ENCODE measurements at regions not wholly inside any gene's neighbourhood (a gene's known extent, or its start where the extent isn't known, plus 50 kb on each side); places are given as distances from the start of the nearest gene placed in this dataset.
A peak's percentile ranks its signal among the peaks of the same experiment; 100 is the strongest.

DNA sequence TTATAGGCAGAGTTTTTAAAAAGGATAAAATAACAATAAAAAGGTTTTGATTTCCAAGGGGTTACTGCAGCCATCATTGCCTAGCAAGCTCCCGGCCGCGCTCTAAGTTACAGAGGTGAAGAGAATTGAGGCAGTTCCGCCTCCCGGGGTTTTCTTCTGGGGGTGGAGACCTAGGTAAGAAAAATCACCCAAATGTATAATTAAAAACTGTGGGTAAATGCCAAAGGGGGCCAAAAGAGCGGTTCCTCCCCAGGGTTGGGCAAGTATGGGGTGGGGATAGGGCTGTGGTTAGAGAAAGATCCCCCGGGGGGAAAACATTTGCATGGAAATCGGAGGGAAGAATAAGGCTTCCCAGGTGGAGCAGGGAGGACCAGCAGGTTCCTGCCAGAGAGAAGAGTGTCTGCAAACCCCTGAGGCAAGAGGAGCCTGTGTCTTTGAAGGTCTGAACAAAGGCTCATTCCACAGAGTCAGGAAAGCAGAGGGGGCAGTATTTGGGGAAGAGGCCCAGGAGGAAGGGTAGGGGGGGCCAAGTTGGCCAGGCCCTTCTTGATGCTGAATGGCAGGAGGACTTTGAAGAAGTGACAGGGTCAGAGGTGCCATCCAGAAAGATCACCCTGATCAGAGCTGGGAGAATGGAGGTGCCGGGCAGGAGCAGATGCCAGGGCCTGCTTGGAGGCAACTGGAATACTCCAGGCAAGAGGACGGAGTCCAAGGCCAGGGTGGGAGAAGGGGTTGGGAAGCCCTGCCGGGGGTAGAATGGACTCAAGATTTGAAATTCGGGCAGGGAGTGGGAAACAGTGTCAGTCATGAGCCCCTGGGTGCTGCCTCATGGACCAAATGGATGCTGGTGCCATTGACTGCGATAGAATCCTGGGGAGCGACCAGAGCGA is 152.9 kb upstream of the RGMA start:
- Mint-ChIP-seq H3K4me1 (ENCODE audit: low read depth) (peaks cover under 1% of the 10 kb centered on the region), H3K27me3 (peaks cover 17% of the 10 kb centered on the region), H3K4me3 (no peak overlapping the region), H3K36me3 (no peaks in the 10 kb centered on the region), H3K9me3 (no peaks in the 10 kb centered on the region), H3K27ac (no peak overlapping the region)
- ChIA-PET CTCF (no interaction called here), POLR2A (no interaction called here)
- DNase-seq = no peak
- intact Hi-C loops (cut with micrococcal nuclease) = no loop called here

DNA sequence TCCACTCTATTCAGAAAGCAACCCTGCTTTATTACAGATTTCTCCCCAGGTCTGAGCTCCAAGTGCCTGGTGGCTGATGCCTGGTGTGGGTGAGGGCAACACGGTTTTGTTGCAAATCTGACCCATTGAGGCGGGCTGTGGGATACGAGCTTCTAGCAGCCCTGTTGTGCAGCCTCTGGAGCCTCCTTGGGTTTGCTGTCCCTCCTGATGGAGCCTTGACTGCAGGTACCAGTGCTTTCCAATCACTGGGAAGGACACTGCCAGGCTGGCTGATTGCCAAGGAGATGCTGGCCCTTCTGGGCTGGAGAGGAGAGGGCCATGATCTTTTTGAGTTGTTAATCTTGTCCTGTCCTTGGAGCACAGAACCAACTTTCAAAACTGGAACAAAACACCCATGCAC is 151.0 kb upstream of the RGMA start:
- CTCF ChIA-PET = no interaction called here
- Mint-ChIP-seq H3K36me3 (no peaks in the 10 kb centered on the region), H3K4me1 (ENCODE audit: low read depth) (peaks cover 4% of the 10 kb centered on the region), H3K27me3 (peaks cover 12% of the 10 kb centered on the region), H3K27ac (no peak overlapping the region), H3K4me3 (no peak overlapping the region), H3K9me3 (no peaks in the 10 kb centered on the region)
- no peak for DNase-seq
- intact Hi-C loops (cut with micrococcal nuclease) = no loop called here
- POLR2A ChIA-PET = no interaction called here

DNA sequence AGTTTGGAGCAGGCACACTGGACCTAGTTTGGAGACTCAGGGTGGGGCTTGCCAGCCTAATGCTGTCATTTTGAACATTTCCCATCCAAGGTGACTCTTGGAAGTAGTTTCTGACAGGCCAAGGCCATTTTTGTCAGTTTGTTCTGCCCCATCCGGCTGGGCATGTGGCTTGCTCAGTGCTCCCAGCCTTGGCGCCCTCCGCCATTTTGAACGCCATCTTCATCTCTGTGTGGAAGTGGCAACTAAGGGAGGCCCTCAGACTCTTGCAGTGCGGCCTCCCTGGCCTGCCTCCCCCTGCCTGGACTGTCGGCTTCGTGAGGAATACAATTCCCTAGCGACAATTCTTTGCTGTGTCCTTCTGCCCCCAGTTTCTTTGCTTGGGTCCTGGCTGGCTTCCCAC is 150.6 kb upstream of the RGMA start:
- ChIA-PET POLR2A (no interaction called here), CTCF (no interaction called here)
- Mint-ChIP-seq H3K27me3 (peaks cover 11% of the 10 kb centered on the region), H3K36me3 (no peaks in the 10 kb centered on the region), H3K4me1 (ENCODE audit: low read depth) (peaks cover 4% of the 10 kb centered on the region), H3K27ac (no peak overlapping the region), H3K4me3 (no peak overlapping the region), H3K9me3 (no peaks in the 10 kb centered on the region)
- intact Hi-C loops (cut with micrococcal nuclease) = no loop called here
- DNase-seq = no peak

DNA sequence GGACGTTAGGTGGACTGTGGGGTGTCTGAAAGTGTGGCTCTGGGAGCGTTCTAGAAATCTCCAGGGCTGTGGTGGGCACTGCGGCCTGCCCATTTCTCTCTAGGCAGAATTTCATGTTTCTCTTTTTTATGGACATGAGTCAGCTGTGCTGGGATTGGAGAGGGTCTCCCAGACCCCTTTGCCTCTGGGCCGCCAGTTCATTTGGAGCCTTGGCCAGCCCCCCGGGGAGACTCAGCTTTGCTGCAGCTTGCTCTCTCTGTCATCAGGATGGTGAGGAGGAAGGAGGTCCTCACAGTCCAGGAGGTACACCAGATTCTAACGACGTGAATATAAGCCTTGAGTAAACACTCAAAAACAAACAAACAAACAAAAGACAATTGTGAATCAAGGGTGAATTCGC is 149.6 kb upstream of the RGMA start:
- peaks cover 12% of the 10 kb centered on the region for H3K27me3 Mint-ChIP-seq
- no peaks in the 10 kb centered on the region for H3K9me3 Mint-ChIP-seq
- ChIA-PET POLR2A (no interaction called here), CTCF (no interaction called here)
- intact Hi-C loops (cut with micrococcal nuclease) = no loop called here
- H3K27ac Mint-ChIP-seq = no peak overlapping the region
- H3K4me3 Mint-ChIP-seq = no peak overlapping the region
- peaks cover 4% of the 10 kb centered on the region for H3K4me1 Mint-ChIP-seq (ENCODE audit: low read depth)
- no peak for DNase-seq
- H3K36me3 Mint-ChIP-seq = no peaks in the 10 kb centered on the region

DNA sequence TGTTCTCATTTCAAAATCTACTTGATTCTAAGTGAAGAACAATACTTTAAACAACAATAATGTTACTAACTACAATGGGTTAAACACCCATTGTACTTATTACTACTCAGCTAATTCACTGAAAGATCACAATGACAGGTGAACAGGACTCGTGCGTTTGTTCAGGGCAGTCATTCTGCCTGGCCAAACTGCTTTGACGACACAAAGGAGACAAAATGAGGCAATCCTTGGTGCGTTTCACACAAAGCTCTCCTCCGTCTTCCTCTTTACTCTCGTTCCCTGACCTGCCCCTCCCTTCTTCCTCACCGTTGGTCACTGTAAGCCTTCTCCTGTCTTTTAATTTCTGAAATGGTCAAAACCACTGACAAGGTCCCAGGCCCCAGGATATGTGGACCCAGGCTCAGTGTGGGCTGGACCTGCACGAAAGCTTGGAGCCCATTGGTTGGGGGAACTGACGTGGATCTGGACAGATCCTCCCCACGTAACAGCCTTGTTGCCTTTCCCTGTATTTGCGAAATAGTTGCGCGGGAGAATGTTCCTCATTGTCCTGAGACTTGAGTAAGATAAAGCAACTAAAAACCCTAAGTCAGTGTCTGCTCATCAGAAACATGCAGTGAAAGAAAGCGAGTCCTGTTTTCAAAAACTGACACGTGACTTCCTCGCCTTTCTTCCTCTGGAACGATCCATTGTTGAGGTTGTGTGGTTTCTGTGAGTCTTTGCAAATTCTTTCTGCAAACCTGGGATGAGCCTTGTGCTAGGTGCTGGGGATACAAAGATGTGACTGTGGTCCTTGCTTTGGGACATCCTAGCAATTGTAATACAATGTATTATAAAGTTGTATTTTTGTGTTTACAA is 147.1 kb upstream of the RGMA start:
- peak overlapping the region; percentile 54 for H3K4me3 Mint-ChIP-seq
- H3K9me3 Mint-ChIP-seq = no peaks in the 10 kb centered on the region
- intact Hi-C loops (cut with micrococcal nuclease) = no loop called here
- H3K4me1 Mint-ChIP-seq (ENCODE audit: low read depth) = peaks cover 4% of the 10 kb centered on the region
- peaks cover 15% of the 10 kb centered on the region for H3K27me3 Mint-ChIP-seq
- no peak overlapping the region for H3K27ac Mint-ChIP-seq
- CTCF ChIA-PET = interaction anchor here (1.0 kb wide), 1 partner anchor 149 kb away, joined by 5 read pairs; no protein-coding TSS in a partner anchor
- no peaks in the 10 kb centered on the region for H3K36me3 Mint-ChIP-seq
- peak; percentile 13 for DNase-seq
- POLR2A ChIA-PET = no interaction called here

DNA sequence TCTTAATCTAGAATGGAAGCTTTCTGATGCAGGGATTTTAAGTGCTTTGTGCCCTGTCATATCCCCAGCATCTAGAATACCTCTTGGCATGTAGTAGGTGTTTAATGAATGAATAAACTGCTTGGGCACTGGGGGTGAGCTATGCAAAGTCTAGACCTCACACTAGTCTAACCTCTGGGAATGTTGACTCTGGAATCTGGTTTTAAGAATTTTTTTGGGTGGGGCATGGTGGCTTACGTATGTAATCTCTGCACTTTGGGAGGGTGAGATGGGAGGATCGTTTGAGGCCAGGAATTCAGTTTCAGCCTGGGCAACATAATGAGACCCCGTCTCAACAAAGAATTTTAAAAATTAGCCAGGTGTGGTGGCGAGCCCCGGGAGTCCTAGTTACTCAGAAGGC is 146.3 kb upstream of the RGMA start:
- CTCF ChIA-PET = no interaction called here
- intact Hi-C loops (cut with micrococcal nuclease) = no loop called here
- Mint-ChIP-seq H3K36me3 (no peaks in the 10 kb centered on the region), H3K4me1 (ENCODE audit: low read depth) (peaks cover 4% of the 10 kb centered on the region), H3K27ac (no peak overlapping the region), H3K9me3 (no peaks in the 10 kb centered on the region), H3K4me3 (no peak overlapping the region), H3K27me3 (peaks cover 19% of the 10 kb centered on the region)
- POLR2A ChIA-PET = no interaction called here
- no peak for DNase-seq

DNA sequence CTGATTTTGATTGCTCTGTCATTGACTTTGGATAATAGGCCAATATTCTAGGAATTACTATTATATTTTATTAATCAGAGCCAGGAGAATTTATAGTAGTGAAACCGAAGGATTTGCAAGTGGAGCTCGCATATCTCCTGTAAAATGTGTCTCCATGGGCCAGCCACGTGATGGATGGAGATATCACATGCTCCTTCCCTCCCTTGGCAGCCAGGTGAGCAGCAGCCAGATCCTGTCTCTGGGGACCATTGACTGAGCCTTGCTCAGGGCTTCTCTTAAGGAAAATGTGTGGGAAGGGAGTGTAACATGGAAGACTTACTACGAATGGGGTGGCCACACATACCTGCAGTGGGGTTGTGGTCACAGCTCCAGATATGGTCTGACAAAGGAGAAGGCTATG is 144.7 kb upstream of the RGMA start:
- POLR2A ChIA-PET = no interaction called here
- Mint-ChIP-seq H3K27ac (no peak overlapping the region), H3K4me1 (ENCODE audit: low read depth) (peaks cover 4% of the 10 kb centered on the region), H3K36me3 (no peaks in the 10 kb centered on the region), H3K4me3 (no peak overlapping the region), H3K9me3 (no peaks in the 10 kb centered on the region), H3K27me3 (peaks cover 20% of the 10 kb centered on the region)
- CTCF ChIA-PET = no interaction called here
- DNase-seq = no peak
- intact Hi-C loops (cut with micrococcal nuclease) = no loop called here

DNA sequence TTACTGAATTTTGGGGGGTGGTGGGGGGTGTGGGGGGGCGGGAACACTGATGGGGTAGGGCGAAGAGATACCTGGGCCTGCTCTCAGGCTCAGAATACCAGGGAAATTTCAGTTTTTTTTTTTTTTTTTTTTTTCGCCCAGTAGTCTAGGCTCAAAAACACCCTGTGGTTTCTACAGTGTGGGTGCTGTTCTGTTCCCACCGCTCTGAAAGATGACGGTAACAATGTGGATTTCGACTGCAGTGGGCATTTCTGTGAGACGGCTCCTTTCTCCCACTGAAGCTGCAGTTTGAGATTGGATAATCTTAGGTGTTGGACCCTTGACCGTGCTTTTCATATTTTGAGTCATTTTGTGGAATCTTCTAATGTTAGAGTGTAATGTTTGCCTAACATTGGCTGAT is 143.8 kb upstream of the RGMA start:
- Mint-ChIP-seq H3K4me1 (ENCODE audit: low read depth) (peaks cover 4% of the 10 kb centered on the region), H3K36me3 (no peaks in the 10 kb centered on the region), H3K9me3 (no peaks in the 10 kb centered on the region), H3K27me3 (peaks cover 18% of the 10 kb centered on the region), H3K27ac (no peak overlapping the region), H3K4me3 (no peak overlapping the region)
- CTCF ChIA-PET = no interaction called here
- intact Hi-C loops (cut with micrococcal nuclease) = no loop called here
- POLR2A ChIA-PET = no interaction called here
- no peak for DNase-seq

DNA sequence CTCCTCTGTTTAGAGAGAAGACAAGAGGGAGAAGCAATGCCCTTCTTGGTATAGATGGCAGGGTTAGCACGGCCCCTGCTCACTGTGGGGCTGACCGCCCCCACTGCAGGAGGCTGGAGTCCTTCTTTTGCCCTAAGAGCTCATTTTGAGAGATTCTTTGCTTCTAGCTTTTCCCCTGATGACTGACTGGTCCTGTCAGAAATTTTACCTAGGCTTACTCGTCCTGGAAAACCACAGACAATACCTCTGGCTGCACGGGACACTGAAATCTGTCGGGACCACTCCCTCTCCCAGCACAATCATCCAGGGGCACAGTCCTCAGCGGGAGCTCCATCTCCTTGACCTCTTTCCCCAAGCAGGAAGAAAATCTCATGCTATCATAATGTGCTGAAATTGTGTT is 143.0 kb upstream of the RGMA start:
- no peaks in the 10 kb centered on the region for H3K36me3 Mint-ChIP-seq
- ChIA-PET POLR2A (no interaction called here), CTCF (interaction anchor here (0.5 to 0.6 kb wide), 2 partner anchors 109 to 957 kb away, joined by 3 read pairs; no protein-coding TSS in a partner anchor)
- DNase-seq = no peak
- intact Hi-C loops (cut with micrococcal nuclease) = no loop called here
- H3K9me3 Mint-ChIP-seq = no peaks in the 10 kb centered on the region
- no peak overlapping the region for H3K27ac Mint-ChIP-seq
- H3K27me3 Mint-ChIP-seq = peaks cover 20% of the 10 kb centered on the region
- no peak overlapping the region for H3K4me3 Mint-ChIP-seq
- peaks cover 4% of the 10 kb centered on the region for H3K4me1 Mint-ChIP-seq (ENCODE audit: low read depth)

DNA sequence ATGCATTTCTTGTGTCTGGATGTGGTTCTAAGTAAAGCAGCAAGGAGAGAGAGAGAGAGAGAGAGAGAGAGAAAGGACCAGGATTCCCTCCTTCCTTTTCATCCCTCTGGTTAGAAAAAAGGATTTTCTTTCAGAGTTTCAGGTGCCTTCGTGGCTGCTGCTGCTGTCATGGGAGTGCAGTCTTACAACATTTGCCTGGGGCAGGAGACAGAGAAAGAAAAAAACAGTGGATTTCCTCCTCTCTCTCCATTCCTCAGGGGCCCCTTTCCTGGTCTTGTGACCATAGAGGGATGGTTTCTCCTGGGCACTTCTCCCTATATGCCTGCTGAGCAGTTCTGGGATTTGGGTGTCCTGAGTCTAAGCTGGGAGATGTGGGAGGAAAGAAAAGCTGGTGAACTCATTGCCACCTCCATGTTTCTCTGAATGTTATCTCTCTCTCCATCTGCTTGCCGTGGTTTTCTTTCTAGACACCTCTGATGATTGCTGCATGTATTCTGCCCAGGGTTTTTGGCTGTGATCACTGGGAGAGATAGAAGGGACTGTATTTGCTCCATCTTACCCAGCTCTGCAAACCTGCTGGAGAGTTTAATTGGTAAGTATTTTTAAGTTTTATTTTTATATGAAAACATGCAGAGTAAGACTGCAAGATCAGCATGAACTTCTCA is 142.4 kb upstream of the RGMA start:
- H3K36me3 Mint-ChIP-seq = no peaks in the 10 kb centered on the region
- no peaks in the 10 kb centered on the region for H3K9me3 Mint-ChIP-seq
- ChIA-PET CTCF (interaction anchor here (0.5 to 0.6 kb wide), 2 partner anchors 109 to 958 kb away, joined by 3 read pairs; no protein-coding TSS in a partner anchor), POLR2A (no interaction called here)
- no peak overlapping the region for H3K4me3 Mint-ChIP-seq
- no peak for DNase-seq
- no peak overlapping the region for H3K27ac Mint-ChIP-seq
- H3K4me1 Mint-ChIP-seq (ENCODE audit: low read depth) = peaks cover 4% of the 10 kb centered on the region
- intact Hi-C loops (cut with micrococcal nuclease) = no loop called here
- peaks cover 22% of the 10 kb centered on the region for H3K27me3 Mint-ChIP-seq

DNA sequence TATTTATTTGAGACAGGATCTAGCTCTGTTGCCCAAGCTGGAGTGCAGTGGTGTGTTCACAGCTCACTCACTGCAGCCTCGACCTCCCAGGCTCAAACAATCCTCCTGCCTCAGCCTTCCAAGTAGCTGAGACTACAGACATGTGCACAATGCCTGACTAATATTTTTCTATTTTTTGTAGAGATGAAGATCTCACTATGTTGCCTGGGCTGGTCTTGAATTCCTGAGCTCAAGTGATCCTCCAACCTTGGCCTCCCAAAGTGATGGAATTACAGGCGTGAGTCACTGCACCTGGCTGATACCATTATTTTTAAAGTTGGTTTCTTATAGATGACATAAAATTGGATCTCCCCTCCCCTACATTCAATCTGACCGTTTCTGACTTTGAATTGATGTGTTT is 139.5 kb upstream of the RGMA start:
- Mint-ChIP-seq H3K9me3 (no peaks in the 10 kb centered on the region), H3K27ac (no peak overlapping the region), H3K4me3 (no peak overlapping the region), H3K4me1 (ENCODE audit: low read depth) (peaks cover 4% of the 10 kb centered on the region), H3K36me3 (no peaks in the 10 kb centered on the region), H3K27me3 (peaks cover 24% of the 10 kb centered on the region)
- no peak for DNase-seq
- CTCF ChIA-PET = no interaction called here
- POLR2A ChIA-PET = no interaction called here
- intact Hi-C loops (cut with micrococcal nuclease) = loop anchor here (10.0 kb wide), 1 partner anchor 144 kb away; the partner anchor contains the start of gene RGMA

DNA sequence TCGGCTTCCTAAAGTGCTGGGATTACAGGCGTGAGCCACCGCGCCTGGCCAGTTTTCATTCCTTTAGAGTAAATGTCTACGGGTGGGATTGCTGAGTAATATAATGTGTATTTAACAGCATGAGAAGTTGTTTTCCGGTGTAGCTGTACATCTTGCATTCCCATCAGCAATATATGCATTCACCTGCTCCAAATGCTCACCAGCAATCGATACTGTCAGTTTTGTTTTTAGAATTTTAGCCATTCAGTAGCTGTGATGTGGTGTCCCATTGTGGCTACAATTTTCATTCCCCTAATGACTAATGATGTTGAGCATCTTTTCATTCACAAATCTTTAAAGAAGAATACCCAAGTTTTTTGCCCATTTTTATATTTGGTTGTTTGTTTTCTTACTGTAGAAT is 134.8 kb upstream of the RGMA start:
- ChIA-PET CTCF (interaction anchor here (1.8 kb wide), 1 partner anchor 136 kb away, joined by 9 read pairs; no protein-coding TSS in a partner anchor), POLR2A (no interaction called here)
- peaks cover 4% of the 10 kb centered on the region for H3K4me1 Mint-ChIP-seq (ENCODE audit: low read depth)
- intact Hi-C loops (cut with micrococcal nuclease) = loop anchor here (10.0 kb wide), 1 partner anchor 139 kb away; the partner anchor contains the start of gene RGMA
- no peak overlapping the region for H3K4me3 Mint-ChIP-seq
- no peaks in the 10 kb centered on the region for H3K36me3 Mint-ChIP-seq
- no peak overlapping the region for H3K27ac Mint-ChIP-seq
- H3K27me3 Mint-ChIP-seq = peaks cover 16% of the 10 kb centered on the region
- H3K9me3 Mint-ChIP-seq = no peaks in the 10 kb centered on the region
- no peak for DNase-seq
